ENCODE measurements at regions not wholly inside any gene's neighbourhood (a gene's known extent, or its start where the extent isn't known, plus 50 kb on each side); places are given as distances from the start of the nearest gene placed in this dataset.

DNA sequence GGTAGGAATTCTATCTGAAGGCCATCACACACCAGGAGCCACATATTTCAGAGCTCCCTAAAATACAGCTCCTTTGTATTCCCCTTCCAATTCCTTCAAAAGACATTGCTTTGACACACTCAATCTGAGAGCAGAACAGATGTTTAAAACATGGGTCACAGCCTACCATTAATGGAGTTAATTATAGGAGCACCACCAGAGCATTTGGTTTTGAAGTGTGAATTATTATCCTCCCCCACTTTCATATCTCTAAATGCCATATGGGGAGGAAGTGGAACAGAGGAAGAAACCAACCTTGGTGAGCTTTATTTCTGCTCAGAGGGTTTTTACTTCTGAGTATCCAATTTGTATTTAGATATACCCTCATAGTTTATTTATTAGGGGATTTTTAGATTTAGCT is 50.7 kb upstream of the TNFRSF21 start:
- no peak for DNase-seq (ENCODE audit: low spot score in 2 of 2)
- no peaks in the 10 kb centered on the region for H3K4me1 Mint-ChIP-seq
- no peak for ATAC-seq (replicated peaks; ENCODE audit: extremely low read depth, poor library complexity, severe bottlenecking)
- H3K4me3 Mint-ChIP-seq = no peak overlapping the region
- no peaks in the 10 kb centered on the region for H3K9me3 Mint-ChIP-seq
- H3K27me3 Mint-ChIP-seq = peaks cover 38% of the 10 kb centered on the region
- no peak overlapping the region for H3K27ac Mint-ChIP-seq (ENCODE audit: low read depth)
- no peaks in the 10 kb centered on the region for H3K36me3 Mint-ChIP-seq (ENCODE audit: insufficient read depth)

DNA sequence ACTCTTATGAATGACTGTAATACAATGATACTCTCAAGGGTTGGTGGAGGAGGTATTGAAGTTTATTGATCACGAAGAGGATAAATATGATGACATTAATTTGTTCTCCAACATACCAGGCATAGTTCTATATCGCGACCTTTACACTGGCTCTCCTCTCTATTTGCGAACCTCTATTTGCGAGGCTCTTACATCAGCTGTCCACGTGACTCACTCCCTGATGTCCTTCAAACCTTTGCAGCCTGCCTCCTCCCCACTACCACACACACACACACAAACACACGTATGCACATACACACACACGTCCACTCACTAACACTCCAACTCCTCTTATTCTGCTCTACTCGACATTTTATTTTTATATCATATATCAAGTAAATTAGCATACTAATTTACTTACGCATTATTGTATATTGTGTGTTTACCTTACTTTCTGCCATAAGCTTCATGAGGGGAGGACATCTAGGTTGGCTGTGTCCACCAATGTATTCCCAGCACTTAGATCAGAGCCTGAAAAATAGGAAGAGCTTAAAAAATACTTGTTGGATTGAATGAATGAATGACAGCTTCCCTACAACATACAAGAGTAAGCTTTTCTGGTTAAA is 53.3 kb upstream of the TNFRSF21 start:
- no peak overlapping the region for H3K27ac Mint-ChIP-seq (ENCODE audit: low read depth)

DNA sequence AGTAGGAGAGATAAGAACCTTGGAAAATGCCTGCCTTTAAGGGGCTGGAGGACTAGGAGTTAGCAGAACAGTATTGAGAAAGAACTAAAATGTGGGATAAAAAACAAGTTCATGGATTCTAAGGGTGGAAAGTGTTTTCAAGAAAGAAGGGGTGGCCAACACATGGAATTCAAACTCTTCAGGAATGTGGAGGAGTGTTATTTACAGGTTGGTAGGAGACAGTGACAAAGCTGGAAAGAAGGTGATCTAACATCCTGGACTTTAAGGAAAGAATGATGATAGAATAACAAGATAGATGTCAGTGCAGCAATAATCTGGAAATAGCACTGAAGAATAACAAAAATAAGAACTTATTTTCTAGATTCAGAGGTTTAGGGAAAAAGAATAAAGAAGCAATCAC is 54.0 kb upstream of the TNFRSF21 start:
- Mint-ChIP-seq H3K4me3 (no peak overlapping the region), H3K9me3 (no peaks in the 10 kb centered on the region), H3K4me1 (no peaks in the 10 kb centered on the region), H3K36me3 (ENCODE audit: insufficient read depth) (no peaks in the 10 kb centered on the region), H3K27ac (ENCODE audit: low read depth) (no peak overlapping the region), H3K27me3 (peaks cover 29% of the 10 kb centered on the region)
- no peak for ATAC-seq (replicated peaks; ENCODE audit: extremely low read depth, poor library complexity, severe bottlenecking)
- no peak for DNase-seq (ENCODE audit: low spot score in 2 of 2)

More for the DNA sequence above, 53.3 kb upstream of the TNFRSF21 start:
- no peaks in the 10 kb centered on the region for H3K4me1 Mint-ChIP-seq
- DNase-seq (ENCODE audit: low spot score in 2 of 2) (no peak), ATAC-seq (replicated peaks; ENCODE audit: extremely low read depth, poor library complexity, severe bottlenecking) (no peak)
- peaks cover 37% of the 10 kb centered on the region for H3K27me3 Mint-ChIP-seq
- H3K36me3 Mint-ChIP-seq (ENCODE audit: insufficient read depth) = no peaks in the 10 kb centered on the region
- no peak overlapping the region for H3K4me3 Mint-ChIP-seq
- H3K9me3 Mint-ChIP-seq = no peaks in the 10 kb centered on the region

DNA sequence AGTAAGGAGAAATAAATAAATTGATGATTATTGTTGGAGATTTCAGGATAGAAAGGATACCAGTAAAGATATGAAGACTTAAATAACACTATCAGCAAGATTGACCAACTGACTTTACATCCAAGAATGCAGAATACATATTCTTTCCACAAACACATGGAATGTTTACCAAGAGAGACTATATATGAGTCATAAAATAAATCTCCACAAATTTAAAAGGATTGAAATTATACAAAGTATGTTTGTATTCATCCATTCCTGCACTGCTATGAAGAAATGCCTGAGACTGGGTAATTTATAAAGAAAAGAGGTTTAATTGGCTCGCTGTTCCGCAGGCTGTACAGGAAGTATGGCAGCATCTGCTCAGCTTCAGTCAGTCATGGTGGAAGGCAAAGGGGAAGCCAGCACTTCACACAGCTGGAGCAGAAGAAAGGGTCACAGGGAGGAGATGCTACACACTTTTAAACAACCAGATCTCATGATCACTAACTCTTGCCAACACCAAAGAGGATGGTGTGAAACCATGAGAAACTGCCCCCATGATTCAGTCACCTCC is 56.7 kb upstream of the TNFRSF21 start:
- H3K27me3 Mint-ChIP-seq = peaks cover 12% of the 10 kb centered on the region

DNA sequence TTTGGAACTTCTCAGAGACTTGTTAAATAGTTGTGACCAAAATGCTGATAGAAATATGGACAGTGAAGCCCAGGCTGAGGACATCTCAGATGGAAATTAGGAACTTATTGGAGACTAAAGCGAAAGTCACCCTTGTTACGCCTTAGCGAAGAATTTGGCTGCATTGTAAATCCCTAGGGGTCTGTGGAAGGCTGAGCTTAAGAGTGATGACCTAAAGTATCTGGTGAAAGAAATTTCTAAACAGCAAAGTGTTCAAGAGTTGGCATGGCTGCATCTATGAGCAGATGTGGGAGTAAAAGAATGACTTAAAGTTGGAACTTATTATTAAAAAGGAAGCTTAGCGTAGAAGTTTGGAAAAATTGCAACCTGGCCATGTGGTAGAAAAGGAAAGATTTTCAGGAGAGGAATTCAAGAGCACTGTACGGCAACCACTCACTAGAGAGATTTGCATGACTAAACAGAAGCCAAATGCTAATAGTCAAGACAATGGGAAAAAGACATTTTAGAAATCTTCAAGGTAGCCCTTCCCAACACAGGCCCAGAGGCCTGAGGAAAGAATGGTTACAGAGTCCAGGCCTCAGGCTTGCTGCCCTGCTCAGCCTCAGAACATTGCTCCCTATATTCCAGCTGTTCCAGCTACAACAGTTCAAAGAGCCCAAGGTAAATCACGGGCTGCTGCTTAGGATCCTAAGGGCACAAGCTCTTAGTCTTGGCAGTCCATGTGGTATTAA is 61.6 kb upstream of the TNFRSF21 start:
- no peak for ATAC-seq (replicated peaks; ENCODE audit: extremely low read depth, poor library complexity, severe bottlenecking)
- Mint-ChIP-seq H3K27ac (ENCODE audit: low read depth) (no peak overlapping the region), H3K9me3 (no peaks in the 10 kb centered on the region), H3K36me3 (ENCODE audit: insufficient read depth) (no peaks in the 10 kb centered on the region), H3K4me3 (no peak overlapping the region), H3K27me3 (no peaks in the 10 kb centered on the region), H3K4me1 (no peaks in the 10 kb centered on the region)
- DNase-seq (ENCODE audit: low spot score in 2 of 2) = no peak

More for the DNA sequence above, 56.7 kb upstream of the TNFRSF21 start:
- DNase-seq (ENCODE audit: low spot score in 2 of 2) = no peak
- Mint-ChIP-seq H3K4me3 (no peak overlapping the region), H3K27ac (ENCODE audit: low read depth) (no peak overlapping the region), H3K4me1 (no peaks in the 10 kb centered on the region), H3K9me3 (no peaks in the 10 kb centered on the region), H3K36me3 (ENCODE audit: insufficient read depth) (no peaks in the 10 kb centered on the region)
- ATAC-seq (replicated peaks; ENCODE audit: extremely low read depth, poor library complexity, severe bottlenecking) = no peak

DNA sequence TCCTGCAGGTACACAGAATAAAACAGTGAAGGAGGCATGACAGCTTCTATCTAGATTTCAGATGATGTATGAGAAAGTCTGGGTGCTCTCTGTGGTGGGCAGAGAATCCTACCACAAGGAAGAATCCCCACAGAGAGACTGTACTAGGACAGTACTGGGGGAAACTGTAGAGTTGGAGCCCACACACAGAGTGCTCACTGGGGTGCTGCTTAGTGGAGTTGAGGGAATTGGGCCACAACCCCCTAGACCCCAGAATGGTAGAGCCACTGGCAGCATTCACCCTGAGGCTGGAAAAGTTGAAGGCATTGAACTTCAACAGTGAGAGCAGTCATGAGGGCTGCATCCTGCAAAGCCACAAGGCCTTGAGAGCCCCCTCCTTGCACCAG is 62.2 kb upstream of the TNFRSF21 start:
- no peak for ATAC-seq (replicated peaks; ENCODE audit: extremely low read depth, poor library complexity, severe bottlenecking)

DNA sequence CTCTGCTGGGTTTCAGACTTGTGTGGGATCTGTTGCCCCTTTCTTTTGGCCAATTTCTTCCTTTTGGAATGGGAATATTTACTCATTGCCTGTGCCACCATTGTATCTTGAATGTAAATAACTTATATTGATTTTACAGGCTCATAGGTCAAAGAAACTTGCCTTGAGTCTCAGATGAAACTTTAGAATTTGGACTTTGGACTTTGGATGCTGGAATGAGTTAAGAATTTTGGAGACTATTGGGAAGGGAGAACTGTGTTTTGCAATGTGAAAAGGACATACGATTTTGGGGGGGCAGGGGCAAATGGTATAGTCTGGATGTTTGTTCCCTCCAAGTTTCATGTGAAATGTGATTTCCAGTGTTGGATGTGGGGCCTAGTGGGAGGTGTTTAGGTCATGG is 62.6 kb upstream of the TNFRSF21 start:
- H3K27ac Mint-ChIP-seq (ENCODE audit: low read depth) = no peak overlapping the region
- H3K4me1 Mint-ChIP-seq = no peaks in the 10 kb centered on the region
- no peaks in the 10 kb centered on the region for H3K36me3 Mint-ChIP-seq (ENCODE audit: insufficient read depth)
- H3K27me3 Mint-ChIP-seq = no peaks in the 10 kb centered on the region
- DNase-seq (ENCODE audit: low spot score in 2 of 2) = no peak
- no peak for ATAC-seq (replicated peaks; ENCODE audit: extremely low read depth, poor library complexity, severe bottlenecking)
- H3K9me3 Mint-ChIP-seq = no peaks in the 10 kb centered on the region
- no peak overlapping the region for H3K4me3 Mint-ChIP-seq

More for the DNA sequence above, 62.2 kb upstream of the TNFRSF21 start:
- Mint-ChIP-seq H3K4me3 (no peak overlapping the region), H3K4me1 (no peaks in the 10 kb centered on the region), H3K36me3 (ENCODE audit: insufficient read depth) (no peaks in the 10 kb centered on the region), H3K27ac (ENCODE audit: low read depth) (no peak overlapping the region), H3K9me3 (no peaks in the 10 kb centered on the region), H3K27me3 (no peaks in the 10 kb centered on the region)
- no peak for DNase-seq (ENCODE audit: low spot score in 2 of 2)

DNA sequence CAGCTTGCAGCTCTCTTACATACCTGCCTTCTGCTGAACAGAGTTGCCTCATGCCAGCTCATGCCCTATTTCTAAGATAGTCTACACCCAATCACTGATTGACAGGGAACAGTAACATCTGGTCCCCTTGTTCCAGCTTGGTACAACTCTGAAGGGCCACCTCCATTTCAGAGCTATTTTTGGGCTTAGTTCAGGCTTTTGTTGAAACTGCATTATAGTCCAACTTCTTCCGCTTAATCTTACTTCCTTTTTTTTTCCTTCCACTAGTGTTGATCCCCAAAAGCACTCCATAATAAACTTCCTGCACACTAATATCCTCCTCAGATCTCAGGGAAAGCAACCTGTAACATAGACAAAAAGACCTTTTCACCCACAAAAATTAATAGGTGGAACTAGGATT is 65.7 kb upstream of the TNFRSF21 start:
- Mint-ChIP-seq H3K27me3 (peaks cover 15% of the 10 kb centered on the region), H3K9me3 (no peaks in the 10 kb centered on the region), H3K27ac (ENCODE audit: low read depth) (no peak overlapping the region), H3K4me3 (no peak overlapping the region), H3K4me1 (no peaks in the 10 kb centered on the region), H3K36me3 (ENCODE audit: insufficient read depth) (peaks cover 2% of the 10 kb centered on the region)
- no peak for ATAC-seq (replicated peaks; ENCODE audit: extremely low read depth, poor library complexity, severe bottlenecking)
- DNase-seq (ENCODE audit: low spot score in 2 of 2) = no peak

DNA sequence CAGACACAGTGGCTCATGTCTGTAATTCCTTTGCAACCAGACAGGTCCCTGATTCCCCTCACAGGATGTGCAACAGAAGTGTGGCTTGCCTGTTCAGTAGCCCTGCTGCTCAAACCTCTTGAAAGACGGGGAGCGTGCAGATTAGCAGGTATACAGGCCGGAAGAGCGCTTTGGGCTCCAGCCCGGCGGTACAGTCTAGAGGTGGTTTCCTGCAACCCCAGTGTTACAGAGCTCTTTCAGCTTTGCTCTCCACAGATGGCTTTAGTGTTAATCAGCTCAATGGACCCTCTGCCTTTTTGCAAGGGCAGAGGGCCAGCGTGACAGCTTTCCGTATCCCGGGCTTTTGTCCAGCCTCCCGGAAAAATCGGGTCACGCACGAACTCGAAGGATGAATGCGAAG is 67.2 kb upstream of the TNFRSF21 start:
- DNase-seq (ENCODE audit: low spot score in 2 of 2) (no peak), ATAC-seq (replicated peaks; ENCODE audit: extremely low read depth, poor library complexity, severe bottlenecking) (no peak)
- H3K4me1 Mint-ChIP-seq = no peaks in the 10 kb centered on the region
- H3K4me3 Mint-ChIP-seq = no peak overlapping the region
- H3K27ac Mint-ChIP-seq (ENCODE audit: low read depth) = no peak overlapping the region
- no peaks in the 10 kb centered on the region for H3K9me3 Mint-ChIP-seq
- H3K36me3 Mint-ChIP-seq (ENCODE audit: insufficient read depth) = peaks cover 2% of the 10 kb centered on the region
- peaks cover 26% of the 10 kb centered on the region for H3K27me3 Mint-ChIP-seq

DNA sequence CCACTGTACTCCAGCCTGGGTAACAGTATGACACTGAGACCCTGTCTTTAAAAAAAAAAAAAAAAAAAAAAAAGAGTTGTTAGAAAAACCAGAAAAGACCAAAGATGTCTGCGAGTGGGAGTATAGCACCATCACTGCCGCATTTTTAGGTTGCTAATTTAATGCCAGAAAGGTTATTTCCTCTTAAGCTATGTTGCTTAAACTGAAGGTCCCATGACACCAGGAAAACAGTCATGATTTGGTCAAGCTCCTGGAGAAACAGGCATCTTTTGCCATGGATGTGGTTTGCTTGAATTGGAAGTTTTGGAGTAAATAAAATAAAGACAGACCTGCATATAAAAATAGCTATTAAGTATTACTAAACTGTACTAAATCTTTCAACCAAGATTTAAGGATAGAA is 68.3 kb upstream of the TNFRSF21 start:
- Mint-ChIP-seq H3K4me1 (no peaks in the 10 kb centered on the region), H3K27me3 (peaks cover 26% of the 10 kb centered on the region), H3K36me3 (ENCODE audit: insufficient read depth) (peaks cover 2% of the 10 kb centered on the region), H3K4me3 (no peak overlapping the region), H3K27ac (ENCODE audit: low read depth) (no peak overlapping the region), H3K9me3 (no peaks in the 10 kb centered on the region)
- ATAC-seq (replicated peaks; ENCODE audit: extremely low read depth, poor library complexity, severe bottlenecking) (no peak), DNase-seq (ENCODE audit: low spot score in 2 of 2) (no peak)

DNA sequence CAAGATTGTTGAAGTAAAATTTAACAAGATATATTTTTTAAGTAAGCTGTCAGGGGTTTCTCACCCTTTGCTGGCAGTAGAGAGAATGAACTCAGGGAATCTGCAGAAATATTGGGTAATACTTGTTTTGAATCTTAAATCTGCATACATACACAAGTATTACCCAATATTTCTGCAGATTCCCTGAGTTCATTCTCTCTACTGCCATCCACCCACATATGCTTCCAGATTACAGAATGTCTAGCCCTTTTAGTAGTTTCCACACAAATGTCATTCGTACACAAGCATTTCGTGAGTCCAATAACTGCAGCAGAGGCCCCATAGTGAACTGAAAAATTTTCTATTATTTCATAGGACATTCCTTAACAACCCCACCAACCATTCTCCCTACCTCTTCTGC is 69.6 kb upstream of the TNFRSF21 start:
- H3K36me3 Mint-ChIP-seq (ENCODE audit: insufficient read depth) = peaks cover 2% of the 10 kb centered on the region
- H3K9me3 Mint-ChIP-seq = no peaks in the 10 kb centered on the region
- no peak overlapping the region for H3K27ac Mint-ChIP-seq (ENCODE audit: low read depth)
- H3K27me3 Mint-ChIP-seq = peaks cover 26% of the 10 kb centered on the region
- H3K4me3 Mint-ChIP-seq = no peak overlapping the region
- no peak for ATAC-seq (replicated peaks; ENCODE audit: extremely low read depth, poor library complexity, severe bottlenecking)
- H3K4me1 Mint-ChIP-seq = no peaks in the 10 kb centered on the region
- DNase-seq (ENCODE audit: low spot score in 2 of 2) = no peak

DNA sequence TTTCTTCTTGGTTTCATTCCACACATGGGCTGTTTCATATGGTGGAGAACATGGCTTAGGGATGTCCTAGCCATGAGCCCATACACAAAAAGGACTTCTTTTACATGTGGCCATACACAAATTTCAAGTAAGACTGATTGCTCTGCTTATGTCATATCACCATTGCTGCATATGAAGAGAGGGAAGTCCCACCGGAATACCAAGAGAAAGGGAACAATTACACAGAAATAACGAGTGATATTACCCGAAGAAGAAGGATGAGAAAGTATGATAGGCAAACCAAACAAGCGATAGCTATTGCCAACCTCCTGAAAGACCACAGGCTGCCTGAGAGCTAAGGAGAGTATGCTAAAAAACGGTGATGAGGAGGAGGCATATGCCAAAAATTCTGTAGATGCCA is 70.5 kb upstream of the TNFRSF21 start:
- ATAC-seq (replicated peaks; ENCODE audit: extremely low read depth, poor library complexity, severe bottlenecking) = no peak
- no peaks in the 10 kb centered on the region for H3K9me3 Mint-ChIP-seq
- no peak overlapping the region for H3K4me3 Mint-ChIP-seq
- H3K27ac Mint-ChIP-seq (ENCODE audit: low read depth) = no peak overlapping the region
- DNase-seq (ENCODE audit: low spot score in 2 of 2) = no peak
- peaks cover 2% of the 10 kb centered on the region for H3K36me3 Mint-ChIP-seq (ENCODE audit: insufficient read depth)
- H3K4me1 Mint-ChIP-seq = no peaks in the 10 kb centered on the region
- peaks cover 26% of the 10 kb centered on the region for H3K27me3 Mint-ChIP-seq

DNA sequence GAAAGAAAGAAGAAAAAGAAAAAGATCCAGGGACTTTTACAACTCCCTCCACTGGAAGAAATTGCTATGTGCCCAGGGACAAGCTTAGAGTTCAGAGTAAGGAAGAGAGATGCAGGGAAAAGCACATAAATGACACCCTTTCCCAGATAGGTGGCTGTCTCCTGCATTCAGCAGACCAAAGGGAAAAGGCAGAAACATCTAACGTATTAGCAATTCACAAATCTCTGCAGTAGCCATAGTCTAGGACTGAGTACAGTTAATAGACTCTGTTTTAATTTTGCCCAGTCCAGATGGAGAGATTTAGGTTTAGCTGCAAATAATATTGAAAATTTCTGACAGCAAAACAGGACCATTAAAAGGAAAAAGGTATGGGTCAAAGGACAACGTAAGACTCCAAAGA is 71.3 kb upstream of the TNFRSF21 start:
- Mint-ChIP-seq H3K36me3 (ENCODE audit: insufficient read depth) (peaks cover 2% of the 10 kb centered on the region), H3K27ac (ENCODE audit: low read depth) (no peak overlapping the region), H3K27me3 (peaks cover 26% of the 10 kb centered on the region), H3K4me3 (no peak overlapping the region), H3K4me1 (no peaks in the 10 kb centered on the region), H3K9me3 (peaks cover 4% of the 10 kb centered on the region)
- ATAC-seq (replicated peaks; ENCODE audit: extremely low read depth, poor library complexity, severe bottlenecking) = no peak
- no peak for DNase-seq (ENCODE audit: low spot score in 2 of 2)
